ENCODE measurements at regions not wholly inside any gene's neighbourhood (a gene's known extent, or its start where the extent isn't known, plus 50 kb on each side); places are given as distances from the start of the nearest gene placed in this dataset.
"Not testable (repeated sequence)": the region's sequence is repeated elsewhere in the genome, so short reads cannot be mapped to it uniquely, and the experiment has no call there.

DNA sequence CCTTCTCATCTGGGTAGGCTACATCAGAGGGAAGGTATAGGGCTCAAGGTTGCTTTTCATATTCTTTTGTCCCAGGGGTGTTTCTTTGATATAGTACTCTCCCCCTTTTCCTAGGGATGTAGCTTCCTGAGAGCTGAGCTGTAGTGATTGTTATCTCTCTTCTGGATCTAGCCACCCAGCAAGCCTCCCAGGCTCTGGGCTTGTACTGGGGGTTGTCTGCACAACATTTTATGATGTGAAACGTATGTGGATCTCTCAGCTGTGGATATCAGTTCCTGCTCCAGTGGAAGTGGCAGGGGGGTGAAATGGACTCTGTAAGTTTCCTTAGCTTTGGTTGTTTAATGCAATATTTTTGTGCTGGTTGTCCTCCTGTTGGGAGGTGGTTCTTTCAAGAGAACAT is 437.3 kb upstream of the SYNCRIP start:
- DNase-seq (ENCODE audit: low read depth in 2 of 2), result no peak

- no peak for DNase-seq (ENCODE audit: low read depth in 2 of 2)
Observed at GRCh38 chr6:86070151-86070550, 427.5 kb upstream of the SYNCRIP start.

GRCh38 chr6:86065002-86065401 is 422.3 kb upstream of the SYNCRIP start:
- DNase-seq (ENCODE audit: low read depth in 2 of 2), result not testable (repeated sequence)

DNA sequence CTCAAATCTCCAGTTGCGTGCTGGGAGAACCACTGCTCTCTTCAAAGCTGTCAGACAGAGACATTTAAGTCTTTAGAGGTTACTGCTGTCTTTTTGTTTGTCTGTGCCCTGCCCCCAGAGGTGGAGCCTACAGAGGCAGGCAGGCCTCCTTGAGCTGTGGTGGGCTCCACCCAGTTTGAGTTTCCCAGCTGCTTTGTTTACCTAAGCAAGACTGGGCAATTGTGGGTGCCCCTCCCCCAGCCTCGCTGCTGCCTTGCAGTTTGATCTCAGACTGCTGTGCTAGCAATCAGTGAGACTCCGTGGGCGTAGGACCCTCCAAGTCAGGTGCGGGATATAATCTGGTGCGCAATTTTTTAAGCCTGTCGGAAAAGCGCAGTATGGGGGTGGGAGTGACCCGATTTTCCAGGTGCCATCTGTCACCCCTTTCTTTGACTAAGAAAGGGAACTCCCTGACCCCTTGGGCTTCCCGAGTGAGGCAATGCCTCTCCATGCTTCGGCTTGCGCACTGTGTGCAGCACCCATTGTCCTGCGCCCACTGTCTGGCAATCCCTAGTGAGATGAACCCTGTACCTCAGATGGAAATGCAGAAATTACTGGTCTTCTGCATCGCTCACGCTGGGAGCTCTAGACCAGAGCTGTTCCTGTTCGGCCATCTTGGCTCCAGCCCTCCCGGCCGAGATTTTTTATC is 414.8 kb upstream of the SYNCRIP start:
- not testable (repeated sequence) for DNase-seq (ENCODE audit: low read depth in 2 of 2)

DNA sequence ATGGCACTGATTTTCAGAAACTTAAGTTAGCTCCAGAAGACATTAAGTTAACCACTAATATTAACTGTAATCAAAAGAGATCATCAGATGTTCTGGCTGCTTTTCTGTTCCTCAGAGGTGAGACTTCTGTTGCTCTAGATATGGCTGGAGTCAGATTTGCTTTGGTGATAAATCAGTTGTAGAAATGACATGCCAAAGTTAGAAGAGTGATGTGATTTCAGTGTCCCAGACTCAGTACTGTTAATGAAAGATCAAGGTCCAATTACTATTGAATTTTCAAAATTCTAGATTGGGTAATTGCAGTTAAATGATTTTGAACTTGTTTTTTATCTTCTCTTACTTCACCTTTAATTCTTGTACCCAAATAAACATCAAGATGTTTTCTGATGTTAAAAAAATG is 402.4 kb upstream of the SYNCRIP start:
- DNase-seq (ENCODE audit: low read depth in 2 of 2), result no peak

GRCh38 chr6:86042214-86042613 is 399.5 kb upstream of the SYNCRIP start:
- DNase-seq (ENCODE audit: low read depth in 2 of 2), result no peak

DNA sequence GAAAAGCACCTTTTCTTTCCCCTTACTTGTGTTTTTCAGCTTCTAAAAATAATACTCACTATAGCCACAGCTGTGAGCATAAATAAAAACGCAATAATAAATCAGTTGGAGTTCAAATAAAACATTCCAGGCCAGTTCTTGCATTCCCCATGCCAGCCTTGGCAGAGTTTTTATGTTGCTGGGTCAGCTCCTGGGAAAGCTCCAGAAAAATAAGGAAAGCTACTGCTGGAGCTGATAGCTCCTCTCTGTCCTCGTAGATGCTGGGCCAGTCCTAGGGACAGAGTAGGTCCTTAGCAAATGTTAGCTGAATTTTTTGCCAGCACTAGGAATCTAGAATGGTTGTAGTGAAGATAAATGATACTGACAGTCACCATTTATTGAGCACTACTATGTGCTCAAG is 389.0 kb upstream of the SYNCRIP start:
- no peak for DNase-seq (ENCODE audit: low read depth in 2 of 2)

DNA sequence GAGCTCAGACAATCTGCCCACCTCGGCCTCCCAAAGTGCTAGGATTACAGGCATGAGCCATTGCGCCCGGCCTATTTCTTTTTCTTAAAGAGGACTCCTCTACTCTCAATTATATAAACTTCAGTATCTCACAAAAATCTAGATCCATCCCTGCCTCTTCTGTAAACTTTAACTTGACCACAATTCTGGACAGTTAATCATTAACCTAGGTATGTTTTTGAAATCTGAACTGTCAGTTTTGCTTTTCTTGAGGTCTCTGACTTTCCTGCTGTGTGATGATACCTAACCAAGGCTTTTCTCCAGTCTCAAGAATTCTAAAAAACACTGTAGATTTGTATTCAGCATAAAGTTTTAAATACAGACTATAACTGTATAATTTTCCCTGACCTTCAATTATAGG is 388.2 kb upstream of the SYNCRIP start:
- no peak for DNase-seq (ENCODE audit: low read depth in 2 of 2)

DNA sequence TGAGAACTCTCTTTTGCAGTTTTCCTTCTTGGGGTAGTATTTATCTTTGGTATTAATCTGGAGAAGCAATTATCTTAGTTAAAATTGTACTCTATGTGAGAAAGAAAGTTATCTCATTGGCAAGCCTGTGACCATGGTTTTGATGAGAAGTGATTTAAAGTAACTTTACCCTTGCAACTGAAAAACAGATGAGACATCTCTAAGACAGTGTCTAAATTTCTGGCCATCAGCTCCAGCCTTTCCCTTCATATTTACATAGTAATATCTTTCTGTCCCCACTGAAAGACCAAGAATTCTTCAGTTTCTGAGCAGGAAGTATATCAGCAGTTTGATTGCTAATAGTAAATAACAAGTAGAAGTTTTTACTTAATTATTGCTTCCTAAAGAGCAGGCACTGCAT is 386.1 kb upstream of the SYNCRIP start:
- DNase-seq (ENCODE audit: low read depth in 2 of 2), result no peak

GRCh38 chr6:86026890-86027289 is 384.2 kb upstream of the SYNCRIP start:
- DNase-seq (ENCODE audit: low read depth in 2 of 2), result not testable (repeated sequence)

GRCh38 chr6:86017236-86017635 is 374.6 kb upstream of the SYNCRIP start:
- no peak for DNase-seq (ENCODE audit: low read depth in 2 of 2)

- DNase-seq (ENCODE audit: low read depth in 2 of 2), result no peak
Observed at GRCh38 chr6:86016567-86016966, 373.9 kb upstream of the SYNCRIP start.

DNA sequence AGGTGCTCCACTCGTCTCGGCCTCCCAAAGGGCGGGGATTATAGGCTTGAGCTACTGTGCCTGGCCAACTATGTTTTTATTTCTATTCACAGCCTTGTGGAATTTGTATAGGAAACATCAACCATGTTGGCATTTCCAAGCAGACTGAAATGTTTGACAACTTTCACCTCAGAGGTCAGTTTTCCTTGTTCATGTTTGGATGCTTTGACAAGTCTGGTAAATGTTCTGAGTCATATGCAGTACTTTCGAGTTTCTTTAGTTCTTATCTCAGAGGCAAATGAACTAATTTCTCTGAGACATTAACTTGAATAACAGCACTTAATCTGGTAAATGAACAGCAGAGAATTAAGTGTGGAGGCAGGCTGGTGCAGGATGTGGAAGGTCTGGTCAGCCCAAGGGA is 373.4 kb upstream of the SYNCRIP start:
- no peak for DNase-seq (ENCODE audit: low read depth in 2 of 2)

DNA sequence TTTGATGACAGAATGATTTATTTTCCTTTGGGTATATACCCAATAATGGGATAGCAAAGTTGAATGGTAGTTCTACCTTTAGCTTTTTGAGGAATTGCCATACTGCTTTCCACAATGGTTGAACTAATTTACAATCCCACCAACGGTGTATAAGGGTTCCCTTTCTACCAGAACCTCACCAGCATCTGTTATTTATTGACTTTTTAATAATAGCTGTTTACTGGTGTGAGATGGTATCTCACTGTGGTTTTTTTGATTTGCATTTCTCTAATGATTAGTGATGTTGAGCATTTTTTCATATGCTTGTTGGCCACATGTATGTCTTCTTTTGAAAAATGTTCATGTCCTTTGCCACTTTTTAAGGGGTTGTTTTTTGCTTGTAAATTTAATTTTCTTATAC is 370.3 kb upstream of the SYNCRIP start:
- not testable (repeated sequence) for DNase-seq (ENCODE audit: low read depth in 2 of 2)

DNA sequence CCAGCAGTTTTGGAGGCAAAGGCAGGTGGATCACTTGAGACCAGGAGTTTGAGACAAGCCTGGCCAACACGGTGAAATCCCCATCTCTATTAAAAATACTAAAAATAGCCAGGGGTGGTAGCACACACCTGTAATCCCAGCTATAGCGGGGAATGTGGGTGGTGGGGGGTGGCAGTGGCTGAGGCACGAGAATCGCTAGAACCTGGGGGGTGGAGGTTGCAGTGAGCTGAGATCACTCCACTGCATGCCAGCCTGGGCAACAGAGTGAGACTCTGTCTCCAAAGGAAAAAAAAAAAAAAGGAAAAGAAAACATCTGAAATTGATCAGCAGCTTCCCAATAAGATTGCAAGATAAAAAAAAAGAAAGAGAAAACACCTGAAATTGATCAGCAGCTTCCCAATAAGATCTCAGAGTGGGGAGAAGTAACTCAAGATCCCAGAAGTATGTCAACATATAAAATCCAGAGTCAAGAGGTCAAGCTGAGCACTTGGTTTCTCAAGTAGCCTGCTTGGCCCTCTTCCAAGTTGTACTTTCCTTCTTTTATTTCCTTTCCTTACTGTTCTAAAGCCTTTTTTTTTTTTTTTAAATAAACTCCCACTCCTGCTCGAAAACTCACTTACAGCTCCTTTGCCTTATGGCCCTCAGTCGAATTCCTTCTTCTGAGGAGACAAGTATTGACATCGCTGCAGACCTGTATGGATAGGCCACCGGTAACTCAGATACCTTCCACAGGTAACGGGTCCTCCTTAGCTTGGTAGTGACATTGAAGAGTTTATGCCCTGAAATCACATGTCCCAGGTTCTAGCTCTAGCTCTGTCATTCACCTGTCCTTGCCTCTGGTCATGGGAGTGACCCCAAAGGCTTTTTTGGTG is 368.5 kb upstream of the SYNCRIP start:
- peak in 1 of 2 donors; percentile 2 for DNase-seq (ENCODE audit: low read depth in 2 of 2)

GRCh38 chr6:85997206-85997605 is 354.5 kb upstream of the SYNCRIP start:
- DNase-seq (ENCODE audit: low read depth in 2 of 2), result no peak

DNA sequence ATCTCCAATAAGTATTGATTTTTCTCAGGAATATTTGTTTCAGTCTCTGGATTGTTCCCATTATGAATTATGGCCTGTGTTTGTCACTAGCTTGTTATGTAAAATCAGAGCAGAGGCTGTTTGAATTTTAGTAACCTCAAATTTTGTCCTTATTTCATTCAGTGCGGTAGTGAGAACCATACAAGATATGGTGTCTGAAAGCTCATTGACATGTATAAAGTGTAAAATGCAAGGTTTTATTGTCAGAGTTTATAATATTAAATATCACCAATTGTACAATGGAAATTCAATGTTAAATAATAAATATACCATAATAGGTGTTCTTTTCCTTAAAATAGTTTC is 353.3 kb upstream of the SYNCRIP start:
- DNase-seq (ENCODE audit: low read depth in 2 of 2), result no peak

DNA sequence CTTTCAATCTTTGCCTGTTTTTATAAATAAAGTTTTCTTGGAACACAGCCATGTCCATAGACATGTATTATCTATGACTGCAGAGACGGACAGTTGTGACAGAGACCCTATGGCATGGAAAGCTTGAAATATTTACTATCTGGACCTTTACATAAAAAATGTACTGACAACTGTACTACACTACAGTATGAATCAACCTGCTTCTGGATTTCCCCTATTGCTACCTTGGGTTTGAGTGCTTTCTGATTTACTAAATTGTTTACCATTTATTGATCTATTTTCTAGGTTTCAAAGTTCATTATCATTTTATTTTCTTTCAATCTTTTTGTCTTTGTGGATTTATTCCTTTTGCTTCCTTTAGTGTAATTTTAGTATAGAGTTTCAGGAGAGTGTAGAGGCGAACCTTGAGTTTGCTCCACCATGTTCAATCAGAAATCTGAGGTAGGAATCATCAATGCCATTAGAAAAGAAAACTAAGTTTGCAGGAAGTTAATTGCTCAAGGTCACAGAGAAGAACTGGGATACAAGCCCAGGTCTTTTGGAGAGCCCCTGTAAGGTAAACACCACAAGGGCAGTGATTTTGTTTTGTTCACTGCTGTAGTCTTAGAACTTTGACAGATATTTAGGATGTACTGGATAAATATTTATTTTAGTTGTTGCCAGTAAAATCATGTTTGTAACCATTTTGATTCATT is 352.8 kb upstream of the SYNCRIP start:
- DNase-seq (ENCODE audit: low read depth in 2 of 2), result no peak

DNA sequence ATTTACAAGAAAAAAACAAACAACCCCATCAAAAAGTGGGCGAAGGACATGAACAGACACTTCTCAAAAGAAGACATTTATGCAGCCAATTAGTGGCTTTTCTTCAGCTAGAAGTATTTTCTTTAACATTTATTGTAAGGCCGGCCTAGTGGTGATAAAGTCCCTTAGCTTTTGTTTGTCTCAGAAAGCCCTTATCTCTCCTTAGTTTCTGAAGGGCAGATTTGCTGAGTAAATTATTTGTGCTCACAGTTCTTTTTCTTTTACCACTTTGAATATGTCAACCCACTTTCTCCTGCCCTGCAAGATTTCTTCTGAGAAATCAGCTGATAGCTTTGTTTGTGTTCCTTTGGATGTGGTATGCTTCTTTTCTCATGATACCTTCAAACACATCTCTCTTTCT is 344.0 kb upstream of the SYNCRIP start:
- DNase-seq (ENCODE audit: low read depth in 2 of 2), result no peak

GRCh38 chr6:85983032-85983659 is 340.5 kb upstream of the SYNCRIP start:
- no peak for DNase-seq (ENCODE audit: low read depth in 2 of 2)

- DNase-seq (ENCODE audit: low read depth in 2 of 2), result no peak
Observed at GRCh38 chr6:85977661-85978060, 335.0 kb upstream of the SYNCRIP start.

DNA sequence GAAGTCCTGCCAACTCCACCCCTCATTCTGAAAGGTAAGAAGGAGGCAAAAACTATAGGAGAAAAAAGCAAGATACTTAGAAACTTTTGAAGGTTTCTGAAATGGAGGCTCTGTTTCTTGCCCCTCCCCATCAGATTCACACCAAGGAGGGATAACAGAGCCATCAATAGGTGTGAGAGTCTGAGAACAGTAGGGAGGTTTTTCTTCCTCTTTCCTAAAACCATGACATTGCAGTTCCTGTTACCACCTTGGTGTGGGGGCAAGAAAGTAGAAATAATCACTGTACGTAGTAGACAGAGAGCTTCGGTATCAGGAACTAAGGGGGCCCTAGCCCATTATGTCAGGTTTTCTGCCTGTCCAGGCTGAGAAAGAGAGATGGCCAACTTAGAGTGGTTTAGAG is 333.3 kb upstream of the SYNCRIP start:
- no peak for DNase-seq (ENCODE audit: low read depth in 2 of 2)

All from dermis microvascular lymphatic vessel endothelial cell (primary cell).